K562 (cell line): ENCODE measurements at regions not wholly inside any gene's neighbourhood (a gene's known extent, or its start where the extent isn't known, plus 50 kb on each side); places are given as distances from the start of the nearest gene placed in this dataset.

Experiments used
- ATAC-seq: fragments of 200-7000 bp; cut with Tn5 transposase; 3 replicates; pipeline ENCODE4 v1.9.1; 2020; ENCODE audit warnings: moderate library complexity
- BruUV-seq: library from RNA; stranded (reverse); fragments of 400-500 nt; replicated peaks from 2 replicates; lab custom pipeline; 2021; lab: Mats Ljungman, UMichigan
- CTCF ChIA-PET: fragments of 300-600 bp; formaldehyde crosslinking; extraction: SDS; loops from one replicate; lab custom pipeline; 2021; ENCODE audit warnings: low intra/inter-chr PET ratio; lab: Yijun Ruan, JAX
- POLR2A ChIA-PET: fragments of 300-600, 350-650 bp; sonication (Branson Sonifier 250); formaldehyde crosslinking; extraction: SDS; loops from one replicate; lab custom pipeline; 2021; ENCODE audit warnings: antibody characterized with exemption, inconsistent platforms; lab: Yijun Ruan, JAX
- DNase-seq, 4 experiments: peaks; one replicate each; pipeline versions ENCODE4 v3.0.0 to v3.0.0-alpha.2; 2011 to 2018; ENCODE audit warnings: low spot score in 3 of 4, mixed read lengths in 3 of 4; ENCODE audit errors: extremely low read depth in 1 of 4
- FAIRE-seq: peaks from 2 replicates; lab custom pipeline; 2011; peaks lifted over from hg19 to GRCh38; lab: Jason Lieb, UNC
- H2AFZ ChIP-seq: 2 replicates; pipeline ENCODE4 v1.6.0; 2011; ENCODE audit warnings: low read depth, low read length, control low read depth, inconsistent platforms
- H3K27ac ChIP-seq: fragments of 200-600 bp; 3 replicates; pipeline ENCODE4 v1.8.0; 2011; ENCODE audit warnings: low read depth, mild to moderate bottlenecking, control low read depth, inconsistent platforms, low read length, moderate library complexity, mixed read lengths; ENCODE audit errors: extremely low read depth
- H3K27me3 ChIP-seq, 2 experiments: fragments of 300-600 bp in 1 of 2; 2 replicates in 1 of 2; 3 replicates in 1 of 2; pipeline versions ENCODE4 v1.6.0 to v1.8.0; 2011; ENCODE audit warnings: inconsistent platforms in 2 of 2, low read length in 2 of 2, mild to moderate bottlenecking in 1 of 2, mixed read lengths in 1 of 2, moderate library complexity in 1 of 2; ENCODE audit not compliant: control insufficient read depth in 2 of 2, insufficient read depth in 2 of 2
- H3K36me3 ChIP-seq: fragments of 300-600 bp; 3 replicates; pipeline ENCODE4 v1.8.0; 2011; ENCODE audit warnings: mild to moderate bottlenecking, low read length, inconsistent platforms; ENCODE audit not compliant: control insufficient read depth, insufficient read depth
- H3K4me1 ChIP-seq, 2 experiments: fragments of 200-600 bp in 1 of 2; replicated peaks in 1 of 2; 2 replicates in 1 of 2; 3 replicates in 1 of 2; pipeline versions ENCODE4 v1.5.1 to v1.8.0; 2011; ENCODE audit warnings: inconsistent platforms in 2 of 2, low read length in 2 of 2, mild to moderate bottlenecking in 1 of 2, mixed read lengths in 1 of 2, moderate library complexity in 1 of 2; ENCODE audit not compliant: control insufficient read depth in 2 of 2, insufficient read depth in 2 of 2
- H3K4me2 ChIP-seq: 2 replicates; pipeline ENCODE4 v1.6.1; 2011; ENCODE audit warnings: low read length, control low read depth, inconsistent platforms, mixed read lengths; ENCODE audit not compliant: insufficient read depth
- H3K4me3 ChIP-seq: fragments of 200-600 bp; sonication (generic), shearing (Covaris generic); 2 replicates; pipeline ENCODE4 v1.5.1; 2016; ENCODE audit warnings: control low read depth, inconsistent platforms
- H3K79me2 ChIP-seq: fragments of 200-600 bp; 3 replicates; pipeline ENCODE4 v1.8.0; 2011; ENCODE audit warnings: low read length, inconsistent platforms; ENCODE audit not compliant: control insufficient read depth, insufficient read depth
- H3K9ac ChIP-seq, 2 experiments: 2 replicates each; pipeline versions ENCODE4 v1.6.0 to v1.6.1; 2011; ENCODE audit warnings: low read depth in 2 of 2, low read length in 2 of 2, control low read depth in 1 of 2, inconsistent platforms in 1 of 2, mild to moderate bottlenecking in 1 of 2, mixed read lengths in 1 of 2; ENCODE audit not compliant: insufficient read depth in 1 of 2
- H3K9me1 ChIP-seq: one replicate; pipeline ENCODE4 v1.6.0; 2011; ENCODE audit warnings: inconsistent platforms, mild to moderate bottlenecking, low read length, moderate library complexity; ENCODE audit not compliant: control insufficient read depth, insufficient read depth
- H3K9me3 ChIP-seq: replicated peaks from 2 replicates; pipeline ENCODE4 v1.5.1; 2011; ENCODE audit warnings: low read depth, low read length, inconsistent platforms; ENCODE audit not compliant: control insufficient read depth, insufficient read depth
- H4K20me1 ChIP-seq: replicated peaks from 2 replicates; pipeline ENCODE4 v1.6.1; 2011; ENCODE audit warnings: low read length, inconsistent platforms, mixed read lengths; ENCODE audit not compliant: control insufficient read depth, insufficient read depth
- BRD9 ChIP-seq: fragments of 450-650 bp; IDR thresholded peaks from 2 replicates; pipeline ENCODE4 v1.6.1; 2018; ENCODE audit warnings: low read depth; ENCODE audit not compliant: partially characterized antibody
- IFI16 ChIP-seq: fragments of 250-450 bp; sonication (Bioruptor Pico); IDR thresholded peaks from 2 replicates; pipeline ENCODE4 v2.1.2; 2022; ENCODE audit warnings: mild to moderate bottlenecking, inconsistent platforms
- POLR2G ChIP-seq: fragments of 200-400 bp; formaldehyde crosslinking; IDR thresholded peaks from 2 replicates; pipeline ENCODE4 v1.6.1; 2017; ENCODE audit warnings: low read depth, mild to moderate bottlenecking, antibody characterized with exemption, low read length, moderate library complexity
- SMC3 ChIP-seq: conservative IDR thresholded peaks from 2 replicates; pipeline ENCODE4 v1.6.1; 2011; ENCODE audit warnings: low read depth, low read length, improper control_type of control experiment; ENCODE audit not compliant: insufficient read depth
- TAF7 ChIP-seq: fragments of 450-650 bp; IDR thresholded peaks from 2 replicates; pipeline ENCODE4 v1.6.1; 2016; ENCODE audit warnings: missing genetic modification characterization, missing compliant biosample characterization
- ZNF23 ChIP-seq: fragments of 250-450 bp; sonication (Bioruptor Pico); IDR thresholded peaks from 2 replicates; pipeline ENCODE4 v1.4.0; 2020; ENCODE audit warnings: mild to moderate bottlenecking
- ZNF263 ChIP-seq: sonication (generic); formaldehyde crosslinking; IDR thresholded peaks from 2 replicates; pipeline ENCODE4 v1.8.0; 2022; ENCODE audit warnings: mild to moderate bottlenecking, missing genetic modification reagents, borderline replicate concordance
- ZNF592 ChIP-seq: fragments of 450-650 bp; IDR thresholded peaks from 2 replicates; pipeline ENCODE4 v1.6.1; 2017; ENCODE audit warnings: antibody characterized with exemption, mild to moderate bottlenecking
- WGBS: fragments of 100-300 bp; shearing (Covaris generic); methylation state at CpG from one replicate; pipeline ENCODE4 v1.1.6; 2016; ENCODE audit warnings: low coverage, mixed read lengths; ENCODE audit not compliant: insufficient coverage; ENCODE audit errors: missing lambda C conversion rate; 5-methylcytosine and 5-hydroxymethylcytosine counted together
- in situ Hi-C: fragments of 300-500 bp; cut with MboI; formaldehyde crosslinking; loops from 4 replicates; pipeline ENCODE4 v1.15.0; 2018; ENCODE audit warnings: inconsistent platforms, mixed read lengths
- intact Hi-C: fragments of 100-400 bp; cut with micrococcal nuclease; formaldehyde crosslinking; loops from 2 replicates; pipeline ENCODE4 v1.14.2; 2022

- Histone ChIP-seq H3K9ac (no peak overlapping the region), H3K36me3 (no peaks in the 10 kb centered on the region), H2AFZ (no peak overlapping the region), H3K9me1 (no peaks in the 10 kb centered on the region), H4K20me1 (no peaks in the 10 kb centered on the region), H3K4me3 (no peak overlapping the region), H3K27me3 (no peaks in the 10 kb centered on the region), H3K4me1 (no peaks in the 10 kb centered on the region), H3K9me3 (no peaks in the 10 kb centered on the region), H3K27ac (no peak overlapping the region), H3K79me2 (no peaks in the 10 kb centered on the region), H3K4me2 (no peak overlapping the region)
- POLR2A ChIA-PET = no interaction called here
- in situ Hi-C loops (no loop called here), intact Hi-C loops (no loop called here)
- no peak for ATAC-seq
- WGBS = 0% methylated on average over 4 of the region's 4 CpGs
- no peak for FAIRE-seq
- no peak for DNase-seq
- CTCF ChIA-PET = no interaction called here
- BruUV-seq = no TSS peak
- TF ChIP-seq ZNF263 (CRISPR knock-in tag) (no peak), POLR2G (no peak), BRD9 (no peak), TAF7 (no peak), ZNF23 (no peak), ZNF592 (no peak), IFI16 (no peak), SMC3 (no peak)
Observed at GRCh38 chr10:8534891-8535290, 480.4 kb downstream of the GATA3 start.
